BLaER1 treated with 17β-estradiol and CSF1 and Interleukin-3, amounts not matched to agents 10 nM and 100 nM (cell line): ENCODE measurements at regions not wholly inside any gene's neighbourhood (a gene's known extent, or its start where the extent isn't known, plus 50 kb on each side); places are given as distances from the start of the nearest gene placed in this dataset.

Experiments used
- H3K27ac ChIP-seq, 11 experiments: shearing (Covaris generic); formaldehyde crosslinking; 2 replicates each; pipeline ENCODE4 v1.8.1; 2022
- H3K27me3 ChIP-seq, 11 experiments: shearing (Covaris generic); formaldehyde crosslinking; 2 replicates each; pipeline ENCODE4 v1.8.1; 2022
- H3K36me3 ChIP-seq, 11 experiments: shearing (Covaris generic); formaldehyde crosslinking; 2 replicates each; pipeline ENCODE4 v1.8.1; 2022
- H3K4me1 ChIP-seq, 10 experiments: shearing (Covaris generic); formaldehyde crosslinking; 2 replicates each; pipeline ENCODE4 v1.8.1; 2022
- H3K4me2 ChIP-seq, 11 experiments: shearing (Covaris generic); formaldehyde crosslinking; 2 replicates each; pipeline ENCODE4 v1.8.1; 2022
- H3K4me3 ChIP-seq, 10 experiments: shearing (Covaris generic); formaldehyde crosslinking; 2 replicates each; pipeline ENCODE4 v1.8.1; 2022
- H3K9ac ChIP-seq, 11 experiments: shearing (Covaris generic); formaldehyde crosslinking; 2 replicates each; pipeline ENCODE4 v1.8.1; 2022
- H3K9me3 ChIP-seq, 11 experiments: shearing (Covaris generic); formaldehyde crosslinking; replicated peaks in 1 of 11; 2 replicates each; pipeline ENCODE4 v1.8.1; 2022
- H4K20me1 ChIP-seq, 11 experiments: shearing (Covaris generic); formaldehyde crosslinking; 2 replicates each; pipeline ENCODE4 v1.8.1; 2022
- Cebpa-rat ChIP-seq, 11 experiments: shearing (Covaris generic); IDR thresholded peaks; 2 replicates each; pipeline ENCODE4 v1.8.1; 2022

GRCh38 chr1:209370241-209370995 lies 213.1 kb upstream of the CAMK1G start:
- H3K4me1 ChIP-seq: peaks cover 0 to 12% (median 0%) of the 10 kb centered on the region in 10 experiments; a peak in 6 of 20 replicates
- peak overlapping the region in 1 of 11 experiments; percentile 10; a peak in 1 of 22 replicates for H3K27ac ChIP-seq
- H3K9me3 ChIP-seq: no peaks in the 10 kb centered on the region
- peak overlapping the region in 3 of 11 experiments; percentile 19 to 41 (median 25); a peak in 6 of 22 replicates for H3K4me2 ChIP-seq
- no peak for TF ChIP-seq Cebpa-rat (IDR thresholded peaks at IDR 0.05)
- no peak overlapping the region for H3K9ac ChIP-seq
- no peaks in the 10 kb centered on the region for H4K20me1 ChIP-seq
- no peak overlapping the region for H3K4me3 ChIP-seq
- no peaks in the 10 kb centered on the region for H3K27me3 ChIP-seq
- H3K36me3 ChIP-seq: no peaks in the 10 kb centered on the region

- no peak overlapping the region for H3K4me2 ChIP-seq
Observed at GRCh38 chr1:209375097-209375496, 208.4 kb upstream of the CAMK1G start.

GRCh38 chr1:209375671-209376365 lies 207.7 kb upstream of the CAMK1G start:
- H3K9me3 ChIP-seq: no peaks in the 10 kb centered on the region
- no peaks in the 10 kb centered on the region for H3K36me3 ChIP-seq
- H3K27me3 ChIP-seq: no peaks in the 10 kb centered on the region
- H3K27ac ChIP-seq: no peak overlapping the region
- H3K4me1 ChIP-seq: peaks cover 0 to 39% (median 9%) of the 10 kb centered on the region in 10 experiments; a peak in 15 of 20 replicates
- no peak overlapping the region for H3K9ac ChIP-seq
- no peak overlapping the region for H3K4me3 ChIP-seq
- TF ChIP-seq Cebpa-rat (IDR thresholded peaks at IDR 0.05): no peak
- no peaks in the 10 kb centered on the region for H4K20me1 ChIP-seq
- no peak overlapping the region for H3K4me2 ChIP-seq

More at GRCh38 chr1:209375097-209375496, 208.4 kb upstream of the CAMK1G start:
- H3K4me3 ChIP-seq: no peak overlapping the region
- H3K4me1 ChIP-seq: peaks cover 0 to 35% (median 9%) of the 10 kb centered on the region in 10 experiments; a peak in 15 of 20 replicates
- no peak overlapping the region for H3K27ac ChIP-seq
- no peaks in the 10 kb centered on the region for H3K27me3 ChIP-seq
- H3K9ac ChIP-seq: no peak overlapping the region
- no peaks in the 10 kb centered on the region for H3K36me3 ChIP-seq
- no peaks in the 10 kb centered on the region for H3K9me3 ChIP-seq
- no peak for TF ChIP-seq Cebpa-rat (IDR thresholded peaks at IDR 0.05)
- H4K20me1 ChIP-seq: no peaks in the 10 kb centered on the region

GRCh38 chr1:209376774-209377173 lies 206.7 kb upstream of the CAMK1G start:
- Histone ChIP-seq H3K4me3 (no peak overlapping the region), H3K4me1 (peaks cover 2 to 40% (median 11%) of the 10 kb centered on the region in 10 experiments; a peak in 17 of 20 replicates), H3K9me3 (no peaks in the 10 kb centered on the region), H3K27ac (no peak overlapping the region), H4K20me1 (no peaks in the 10 kb centered on the region), H3K27me3 (no peaks in the 10 kb centered on the region), H3K36me3 (no peaks in the 10 kb centered on the region), H3K9ac (no peak overlapping the region), H3K4me2 (no peak overlapping the region)
- TF ChIP-seq Cebpa-rat (IDR thresholded peaks at IDR 0.05): no peak

GRCh38 chr1:209377995-209378394 lies 205.5 kb upstream of the CAMK1G start:
- H3K27ac ChIP-seq: no peak overlapping the region
- H3K9me3 ChIP-seq: no peaks in the 10 kb centered on the region
- no peak overlapping the region for H3K9ac ChIP-seq

GRCh38 chr1:209379280-209379679 lies 204.2 kb upstream of the CAMK1G start:
- Histone ChIP-seq H3K4me2 (peak overlapping the region in 2 of 11 experiments; percentile 57 to 59; a peak in 4 of 22 replicates), H3K9ac (no peak overlapping the region; a peak in 1 of 22 replicates), H4K20me1 (no peaks in the 10 kb centered on the region), H3K4me1 (peaks cover 22 to 65% (median 30%) of the 10 kb centered on the region in 10 experiments), H3K9me3 (no peaks in the 10 kb centered on the region), H3K4me3 (no peak overlapping the region), H3K27me3 (no peaks in the 10 kb centered on the region), H3K27ac (no peak overlapping the region), H3K36me3 (no peaks in the 10 kb centered on the region)
- TF ChIP-seq Cebpa-rat (IDR thresholded peaks at IDR 0.05): no peak

More at GRCh38 chr1:209377995-209378394, 205.5 kb upstream of the CAMK1G start:
- Histone ChIP-seq H3K36me3 (no peaks in the 10 kb centered on the region), H3K27me3 (no peaks in the 10 kb centered on the region), H4K20me1 (no peaks in the 10 kb centered on the region), H3K4me1 (peaks cover 15 to 53% (median 23%) of the 10 kb centered on the region in 10 experiments), H3K4me3 (no peak overlapping the region), H3K4me2 (peak overlapping the region; percentile 0 to 59 (median 33); a peak in 16 of 22 replicates)
- TF ChIP-seq Cebpa-rat (IDR thresholded peaks at IDR 0.05): no peak

- H3K4me1 ChIP-seq: peaks cover 22 to 65% (median 30%) of the 10 kb centered on the region in 10 experiments
- no peaks in the 10 kb centered on the region for H3K36me3 ChIP-seq
- peak overlapping the region in 3 of 11 experiments; percentile 2 to 59 (median 57); a peak in 4 of 22 replicates for H3K4me2 ChIP-seq
- H3K9ac ChIP-seq: no peak overlapping the region
- H3K9me3 ChIP-seq: no peaks in the 10 kb centered on the region
- no peak for TF ChIP-seq Cebpa-rat (IDR thresholded peaks at IDR 0.05)
- no peak overlapping the region for H3K27ac ChIP-seq
- no peaks in the 10 kb centered on the region for H3K27me3 ChIP-seq
- no peaks in the 10 kb centered on the region for H4K20me1 ChIP-seq
- no peak overlapping the region for H3K4me3 ChIP-seq
Observed at GRCh38 chr1:209380420-209380819, 203.1 kb upstream of the CAMK1G start.

- Histone ChIP-seq H4K20me1 (no peaks in the 10 kb centered on the region), H3K4me1 (peaks cover 22 to 65% (median 30%) of the 10 kb centered on the region in 10 experiments), H3K27ac (peak overlapping the region in 2 of 11 experiments; percentile 19 to 23; a peak in 2 of 22 replicates), H3K4me2 (peak overlapping the region; percentile 32 to 68 (median 59)), H3K4me3 (no peak overlapping the region), H3K27me3 (no peaks in the 10 kb centered on the region), H3K9me3 (no peaks in the 10 kb centered on the region), H3K9ac (no peak overlapping the region), H3K36me3 (no peaks in the 10 kb centered on the region)
- no peak for TF ChIP-seq Cebpa-rat (IDR thresholded peaks at IDR 0.05)
Observed at GRCh38 chr1:209382231-209383100, 201.0 kb upstream of the CAMK1G start.
